ENCODE measurements at regions not wholly inside any gene's neighbourhood (a gene's known extent, or its start where the extent isn't known, plus 50 kb on each side); places are given as distances from the start of the nearest gene placed in this dataset.

GRCh38 chr14:97381309-97381708 lies 584.1 kb downstream of the VRK1 start:
- H3K9ac ChIP-seq (ENCODE audit: low read length) = peak overlapping the region; percentile 53
- H3K9me3 ChIP-seq (ENCODE audit: low read length) = no peaks in the 10 kb centered on the region
- H3K27ac ChIP-seq (ENCODE audit: low read length) = peak overlapping the region; percentile 96
- no peaks in the 10 kb centered on the region for H3K36me3 ChIP-seq (ENCODE audit: insufficient read depth, low read length)
- no peaks in the 10 kb centered on the region for H3K9me2 ChIP-seq (ENCODE audit: insufficient read depth, low read length)
- peaks cover 13% of the 10 kb centered on the region for H3F3A ChIP-seq (ENCODE audit: insufficient read depth, low read length, poor library complexity, severe bottlenecking)
- H3K4me2 ChIP-seq (ENCODE audit: low read length) = no peak overlapping the region
- no peak for TF ChIP-seq EP300 (conservative IDR thresholded peaks at IDR 0.05; ENCODE audit: poor library complexity, severe bottlenecking)
- TF ChIP-seq EZH2 (IDR thresholded peaks at IDR 0.05; ENCODE audit: borderline replicate concordance, insufficient read depth, low read length, poor library complexity, severe bottlenecking) = no peak
- no peak for TF ChIP-seq REST (IDR thresholded peaks at IDR 0.05; ENCODE audit: borderline replicate concordance)
- TF ChIP-seq TAF1 (IDR thresholded peaks at IDR 0.05; ENCODE audit: low read depth) = no peak
- TF ChIP-seq RAD21 (conservative IDR thresholded peaks at IDR 0.05) = no peak
- TF ChIP-seq MXI1 (conservative IDR thresholded peaks at IDR 0.05; ENCODE audit: poor library complexity, severe bottlenecking) = no peak
- TF ChIP-seq CTCF (IDR thresholded peaks at IDR 0.05; ENCODE audit: poor library complexity, severe bottlenecking) = no peak
- H4K20me1 ChIP-seq (ENCODE audit: insufficient read depth) = no peaks in the 10 kb centered on the region
- no peaks in the 10 kb centered on the region for H3K79me2 ChIP-seq (replicated peaks; ENCODE audit: insufficient read depth, low read length)
- no peak overlapping the region for H3K4me3 ChIP-seq (ENCODE audit: low read length)
- no peaks in the 10 kb centered on the region for H3K27me3 ChIP-seq (ENCODE audit: insufficient read depth, low read depth, low read length)
- H2AFZ ChIP-seq (ENCODE audit: low read depth, low read length) = no peak overlapping the region

- no peaks in the 10 kb centered on the region for H3K27me3 ChIP-seq (ENCODE audit: insufficient read depth, low read depth, low read length)
- no peak overlapping the region for H2AFZ ChIP-seq (ENCODE audit: low read depth, low read length)
- H3K9me2 ChIP-seq (ENCODE audit: insufficient read depth, low read length) = no peaks in the 10 kb centered on the region
- H4K20me1 ChIP-seq (ENCODE audit: insufficient read depth) = no peaks in the 10 kb centered on the region
- H3K9ac ChIP-seq (ENCODE audit: low read length) = peak overlapping the region; percentile 56
- TF ChIP-seq REST (IDR thresholded peaks at IDR 0.05; ENCODE audit: borderline replicate concordance) = peak; percentile 77
- TF ChIP-seq CTCF (IDR thresholded peaks at IDR 0.05; ENCODE audit: poor library complexity, severe bottlenecking) = no peak
- TF ChIP-seq RAD21 (conservative IDR thresholded peaks at IDR 0.05) = peak; percentile 36
- TF ChIP-seq EP300 (conservative IDR thresholded peaks at IDR 0.05; ENCODE audit: poor library complexity, severe bottlenecking) = peak; percentile 99
- TF ChIP-seq POLR2AphosphoS5 (IDR thresholded peaks at IDR 0.05) = peak; percentile 84
- H3K4me2 ChIP-seq (ENCODE audit: low read length) = peak overlapping the region; percentile 30
- H3K27ac ChIP-seq (ENCODE audit: low read length) = peak overlapping the region; percentile 96
- no peaks in the 10 kb centered on the region for H3K36me3 ChIP-seq (ENCODE audit: insufficient read depth, low read length)
- no peaks in the 10 kb centered on the region for H3K79me2 ChIP-seq (replicated peaks; ENCODE audit: insufficient read depth, low read length)
- no peak overlapping the region for H3K4me3 ChIP-seq (ENCODE audit: low read length)
- H3F3A ChIP-seq (ENCODE audit: insufficient read depth, low read length, poor library complexity, severe bottlenecking) = peaks cover 13% of the 10 kb centered on the region
- no peaks in the 10 kb centered on the region for H3K9me3 ChIP-seq (ENCODE audit: low read length)
Measured at GRCh38 chr14:97382616-97383226, 585.5 kb downstream of the VRK1 start.

Measured in neural cell (in vitro differentiated cells).